ENCODE measurements at regions not wholly inside any gene's neighbourhood (a gene's known extent, or its start where the extent isn't known, plus 50 kb on each side); places are given as distances from the start of the nearest gene placed in this dataset.
"Not testable (repeated sequence)": the region's sequence is repeated elsewhere in the genome, so short reads cannot be mapped to it uniquely, and the experiment has no call there.

- Histone ChIP-seq H3K79me1 (ENCODE audit: low read length) (no peaks in the 10 kb centered on the region), H3K23ac (ENCODE audit: low read length) (no peak overlapping the region), H3K27ac (ENCODE audit: low read depth, low read length) (no peak overlapping the region), H3K4me2 (ENCODE audit: low read length) (no peak overlapping the region), H2BK120ac (ENCODE audit: low read depth, low read length) (no peak overlapping the region), H2BK5ac (ENCODE audit: low read length) (no peak overlapping the region), H2AK5ac (ENCODE audit: low read length) (no peak overlapping the region), H4K5ac (ENCODE audit: low read length) (no peak overlapping the region), H3K56ac (ENCODE audit: low read length) (no peak overlapping the region), H3K4ac (ENCODE audit: low read depth, low read length) (no peak overlapping the region), H3K36me3 (ENCODE audit: control insufficient read depth, insufficient read depth, low read length) (no peaks in the 10 kb centered on the region), H3K4me1 (ENCODE audit: control insufficient read depth, low read depth, low read length) (no peaks in the 10 kb centered on the region), H4K8ac (ENCODE audit: low read depth, low read length) (no peak overlapping the region), H3K27me3 (ENCODE audit: insufficient read depth, low read length, poor library complexity) (no peaks in the 10 kb centered on the region), H3K79me2 (ENCODE audit: control insufficient read depth, insufficient read depth, low read length) (no peaks in the 10 kb centered on the region), H3K18ac (ENCODE audit: low read length) (no peak overlapping the region), H3K9ac (ENCODE audit: low read length) (no peak overlapping the region), H2BK15ac (replicated peaks; ENCODE audit: low read depth) (no peak overlapping the region), H3K4me3 (ENCODE audit: low read length) (no peak overlapping the region)
- DNase-seq = no peak
- no CpG with 5 or more reads among the region's 4 CpGs for WGBS (ENCODE audit: extremely low coverage, insufficient coverage, low lambda C conversion rate)
These were observed 526.6 kb upstream of the ZNF717 start for GRCh38 chr3:76311941-76312340.

- not testable (repeated sequence) for H2AK5ac ChIP-seq (ENCODE audit: low read length); H3K79me2 ChIP-seq (ENCODE audit: control insufficient read depth, insufficient read depth, low read length); H3K56ac ChIP-seq (ENCODE audit: low read length); H3K79me1 ChIP-seq (ENCODE audit: low read length); H2BK15ac ChIP-seq (replicated peaks; ENCODE audit: low read depth); H3K36me3 ChIP-seq (ENCODE audit: control insufficient read depth, insufficient read depth, low read length); H3K4me1 ChIP-seq (ENCODE audit: control insufficient read depth, low read depth, low read length); H2BK120ac ChIP-seq (ENCODE audit: low read depth, low read length); H3K18ac ChIP-seq (ENCODE audit: low read length); H3K27ac ChIP-seq (ENCODE audit: low read depth, low read length); H3K23ac ChIP-seq (ENCODE audit: low read length); H4K5ac ChIP-seq (ENCODE audit: low read length); H2BK5ac ChIP-seq (ENCODE audit: low read length); H3K4me3 ChIP-seq (ENCODE audit: low read length); H3K27me3 ChIP-seq (ENCODE audit: insufficient read depth, low read length, poor library complexity); H3K4ac ChIP-seq (ENCODE audit: low read depth, low read length); H4K8ac ChIP-seq (ENCODE audit: low read depth, low read length); H3K9ac ChIP-seq (ENCODE audit: low read length); H3K4me2 ChIP-seq (ENCODE audit: low read length); DNase-seq
- no CpG with 5 or more reads among the region's 6 CpGs for WGBS (ENCODE audit: extremely low coverage, insufficient coverage, low lambda C conversion rate)
These were observed 530.6 kb upstream of the ZNF717 start for GRCh38 chr3:76315906-76316305.

DNA sequence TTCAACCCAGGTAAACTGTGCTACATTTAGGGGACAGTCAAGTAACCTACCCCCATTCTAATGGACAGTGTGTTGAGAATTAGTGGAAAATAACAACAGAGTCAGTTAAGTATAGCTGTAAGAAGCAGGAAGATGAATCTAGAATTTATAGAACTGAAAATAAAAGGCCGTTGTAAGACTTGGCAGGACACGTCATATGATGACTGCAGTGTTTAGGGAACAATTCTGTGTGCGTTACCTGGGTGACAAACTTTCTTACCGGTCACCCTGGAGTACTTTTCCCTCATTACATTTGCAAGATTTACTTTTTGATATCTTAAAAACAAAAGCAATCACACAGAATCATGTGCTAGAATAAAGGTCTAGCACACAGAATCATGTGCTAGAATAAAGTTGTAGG, 536.3 kb upstream of the ZNF717 start:
- WGBS (ENCODE audit: extremely low coverage, insufficient coverage, low lambda C conversion rate) = no CpG with 5 or more reads among the region's 4 CpGs
- H2BK5ac ChIP-seq (ENCODE audit: low read length) = no peak overlapping the region
- H3K27me3 ChIP-seq (ENCODE audit: insufficient read depth, low read length, poor library complexity) = no peaks in the 10 kb centered on the region
- H3K4me3 ChIP-seq (ENCODE audit: low read length) = no peak overlapping the region
- H3K36me3 ChIP-seq (ENCODE audit: control insufficient read depth, insufficient read depth, low read length) = no peaks in the 10 kb centered on the region
- no peak overlapping the region for H2BK15ac ChIP-seq (replicated peaks; ENCODE audit: low read depth)
- no peak overlapping the region for H4K8ac ChIP-seq (ENCODE audit: low read depth, low read length)
- H3K9ac ChIP-seq (ENCODE audit: low read length) = no peak overlapping the region
- H2BK120ac ChIP-seq (ENCODE audit: low read depth, low read length) = no peak overlapping the region
- no peaks in the 10 kb centered on the region for H3K4me1 ChIP-seq (ENCODE audit: control insufficient read depth, low read depth, low read length)
- H3K4ac ChIP-seq (ENCODE audit: low read depth, low read length) = no peak overlapping the region
- no peak overlapping the region for H3K56ac ChIP-seq (ENCODE audit: low read length)
- no peak overlapping the region for H3K27ac ChIP-seq (ENCODE audit: low read depth, low read length)
- no peak overlapping the region for H3K23ac ChIP-seq (ENCODE audit: low read length)
- no peak for DNase-seq
- H3K18ac ChIP-seq (ENCODE audit: low read length) = no peak overlapping the region
- no peak overlapping the region for H4K5ac ChIP-seq (ENCODE audit: low read length)
- H3K79me1 ChIP-seq (ENCODE audit: low read length) = no peaks in the 10 kb centered on the region
- no peak overlapping the region for H2AK5ac ChIP-seq (ENCODE audit: low read length)
- H3K4me2 ChIP-seq (ENCODE audit: low read length) = no peak overlapping the region
- H3K79me2 ChIP-seq (ENCODE audit: control insufficient read depth, insufficient read depth, low read length) = no peaks in the 10 kb centered on the region

- no peak overlapping the region for H4K8ac ChIP-seq (ENCODE audit: low read depth, low read length)
- no CpG with 5 or more reads among the region's 4 CpGs for WGBS (ENCODE audit: extremely low coverage, insufficient coverage, low lambda C conversion rate)
- no peaks in the 10 kb centered on the region for H3K36me3 ChIP-seq (ENCODE audit: control insufficient read depth, insufficient read depth, low read length)
- no peak overlapping the region for H2AK5ac ChIP-seq (ENCODE audit: low read length)
- H2BK120ac ChIP-seq (ENCODE audit: low read depth, low read length) = no peak overlapping the region
- no peak overlapping the region for H4K5ac ChIP-seq (ENCODE audit: low read length)
- H3K79me1 ChIP-seq (ENCODE audit: low read length) = no peaks in the 10 kb centered on the region
- H3K4ac ChIP-seq (ENCODE audit: low read depth, low read length) = no peak overlapping the region
- no peak overlapping the region for H3K4me3 ChIP-seq (ENCODE audit: low read length)
- H3K27ac ChIP-seq (ENCODE audit: low read depth, low read length) = no peak overlapping the region
- H3K18ac ChIP-seq (ENCODE audit: low read length) = no peak overlapping the region
- H3K9ac ChIP-seq (ENCODE audit: low read length) = no peak overlapping the region
- H3K4me1 ChIP-seq (ENCODE audit: control insufficient read depth, low read depth, low read length) = no peaks in the 10 kb centered on the region
- H3K27me3 ChIP-seq (ENCODE audit: insufficient read depth, low read length, poor library complexity) = no peaks in the 10 kb centered on the region
- no peaks in the 10 kb centered on the region for H3K79me2 ChIP-seq (ENCODE audit: control insufficient read depth, insufficient read depth, low read length)
- no peak overlapping the region for H3K4me2 ChIP-seq (ENCODE audit: low read length)
- no peak overlapping the region for H2BK5ac ChIP-seq (ENCODE audit: low read length)
- H2BK15ac ChIP-seq (replicated peaks; ENCODE audit: low read depth) = no peak overlapping the region
- DNase-seq = no peak
- H3K23ac ChIP-seq (ENCODE audit: low read length) = no peak overlapping the region
- H3K56ac ChIP-seq (ENCODE audit: low read length) = no peak overlapping the region
These were observed 538.8 kb upstream of the ZNF717 start for GRCh38 chr3:76324101-76324500.

DNA sequence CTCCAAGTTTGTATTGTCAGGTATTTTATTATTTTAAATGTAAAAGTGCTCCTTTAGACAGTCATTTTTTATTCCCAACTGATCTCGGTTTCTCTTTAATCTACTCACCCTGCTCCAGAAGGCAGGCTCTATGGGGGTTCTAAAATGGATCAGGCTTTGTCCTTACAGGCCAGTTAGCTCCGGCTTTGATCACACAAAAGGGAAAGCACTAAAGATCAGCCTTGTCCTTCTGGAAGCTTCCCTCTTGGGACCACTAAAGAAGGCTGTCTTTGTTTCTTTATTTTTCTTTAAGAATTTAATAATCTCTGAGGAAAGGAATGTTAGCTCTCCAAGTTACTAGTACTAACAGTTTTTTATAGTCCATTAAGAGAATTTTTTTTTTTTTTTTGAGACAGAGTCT, 560.5 kb upstream of the ZNF717 start:
- no peaks in the 10 kb centered on the region for H3K36me3 ChIP-seq (ENCODE audit: control insufficient read depth, insufficient read depth, low read length)
- H2BK5ac ChIP-seq (ENCODE audit: low read length) = no peak overlapping the region
- H3K4me3 ChIP-seq (ENCODE audit: low read length) = no peak overlapping the region
- no peaks in the 10 kb centered on the region for H3K79me2 ChIP-seq (ENCODE audit: control insufficient read depth, insufficient read depth, low read length)
- no peak overlapping the region for H4K5ac ChIP-seq (ENCODE audit: low read length)
- no peak overlapping the region for H3K4ac ChIP-seq (ENCODE audit: low read depth, low read length)
- H3K4me1 ChIP-seq (ENCODE audit: control insufficient read depth, low read depth, low read length) = no peaks in the 10 kb centered on the region
- H2BK120ac ChIP-seq (ENCODE audit: low read depth, low read length) = no peak overlapping the region
- no peak overlapping the region for H4K8ac ChIP-seq (ENCODE audit: low read depth, low read length)
- no peaks in the 10 kb centered on the region for H3K27me3 ChIP-seq (ENCODE audit: insufficient read depth, low read length, poor library complexity)
- H3K9ac ChIP-seq (ENCODE audit: low read length) = no peak overlapping the region
- WGBS (ENCODE audit: extremely low coverage, insufficient coverage, low lambda C conversion rate) = no CpG with 5 or more reads among the region's 2 CpGs
- no peak overlapping the region for H2BK15ac ChIP-seq (replicated peaks; ENCODE audit: low read depth)
- DNase-seq = no peak
- H3K23ac ChIP-seq (ENCODE audit: low read length) = no peak overlapping the region
- H3K27ac ChIP-seq (ENCODE audit: low read depth, low read length) = no peak overlapping the region
- no peak overlapping the region for H2AK5ac ChIP-seq (ENCODE audit: low read length)
- no peak overlapping the region for H3K56ac ChIP-seq (ENCODE audit: low read length)
- no peak overlapping the region for H3K18ac ChIP-seq (ENCODE audit: low read length)
- no peak overlapping the region for H3K4me2 ChIP-seq (ENCODE audit: low read length)
- no peaks in the 10 kb centered on the region for H3K79me1 ChIP-seq (ENCODE audit: low read length)

- no peaks in the 10 kb centered on the region for H3K27me3 ChIP-seq (ENCODE audit: insufficient read depth, low read length, poor library complexity)
- H3K36me3 ChIP-seq (ENCODE audit: control insufficient read depth, insufficient read depth, low read length) = no peaks in the 10 kb centered on the region
- no peak overlapping the region for H3K4me3 ChIP-seq (ENCODE audit: low read length)
- no peak overlapping the region for H2BK15ac ChIP-seq (replicated peaks; ENCODE audit: low read depth)
- H2BK5ac ChIP-seq (ENCODE audit: low read length) = no peak overlapping the region
- H3K79me1 ChIP-seq (ENCODE audit: low read length) = no peaks in the 10 kb centered on the region
- no peak overlapping the region for H3K23ac ChIP-seq (ENCODE audit: low read length)
- H3K9ac ChIP-seq (ENCODE audit: low read length) = no peak overlapping the region
- H3K56ac ChIP-seq (ENCODE audit: low read length) = no peak overlapping the region
- H3K27ac ChIP-seq (ENCODE audit: low read depth, low read length) = no peak overlapping the region
- no peak overlapping the region for H2AK5ac ChIP-seq (ENCODE audit: low read length)
- no peaks in the 10 kb centered on the region for H3K4me1 ChIP-seq (ENCODE audit: control insufficient read depth, low read depth, low read length)
- H3K79me2 ChIP-seq (ENCODE audit: control insufficient read depth, insufficient read depth, low read length) = no peaks in the 10 kb centered on the region
- no CpG with 5 or more reads among the region's 3 CpGs for WGBS (ENCODE audit: extremely low coverage, insufficient coverage, low lambda C conversion rate)
- no peak overlapping the region for H3K4ac ChIP-seq (ENCODE audit: low read depth, low read length)
- no peak overlapping the region for H3K4me2 ChIP-seq (ENCODE audit: low read length)
- H3K18ac ChIP-seq (ENCODE audit: low read length) = no peak overlapping the region
- no peak for DNase-seq
- no peak overlapping the region for H4K5ac ChIP-seq (ENCODE audit: low read length)
- no peak overlapping the region for H2BK120ac ChIP-seq (ENCODE audit: low read depth, low read length)
- H4K8ac ChIP-seq (ENCODE audit: low read depth, low read length) = no peak overlapping the region
These were observed 561.3 kb upstream of the ZNF717 start for GRCh38 chr3:76346690-76347089.

Data from mesendoderm (in vitro differentiated cells).